ENCODE measurements at regions not wholly inside any gene's neighbourhood (a gene's known extent, or its start where the extent isn't known, plus 50 kb on each side); places are given as distances from the start of the nearest gene placed in this dataset.

GRCh38 chr2:38164881-38165280, 88.9 kb upstream of the CYP1B1 start:
- Histone ChIP-seq H3K9me2 (replicated peaks; ENCODE audit: insufficient read depth, low read length) (no peaks in the 10 kb centered on the region), H3K79me2 (ENCODE audit: low read length) (no peaks in the 10 kb centered on the region), H3K4me3 (ENCODE audit: low read length) (no peak overlapping the region), H2AFZ (ENCODE audit: low read length) (no peak overlapping the region), H3K4me1 (ENCODE audit: low read length) (no peaks in the 10 kb centered on the region), H3K27ac (ENCODE audit: low read length) (no peak overlapping the region), H4K20me1 (ENCODE audit: insufficient read depth, low read length) (no peaks in the 10 kb centered on the region), H3K36me3 (replicated peaks; ENCODE audit: insufficient read depth, low read length) (no peaks in the 10 kb centered on the region), H3K9ac (ENCODE audit: low read length) (no peak overlapping the region), H3F3A (ENCODE audit: insufficient read depth, low read length) (no peaks in the 10 kb centered on the region), H3K27me3 (replicated peaks; ENCODE audit: insufficient read depth, low read length) (no peaks in the 10 kb centered on the region), H3K9me3 (replicated peaks; ENCODE audit: insufficient read depth, low read length) (no peaks in the 10 kb centered on the region), H3K4me2 (ENCODE audit: low read depth, low read length) (no peak overlapping the region)
- DNase-seq: no peak
- TF ChIP-seq, protein P1, sequence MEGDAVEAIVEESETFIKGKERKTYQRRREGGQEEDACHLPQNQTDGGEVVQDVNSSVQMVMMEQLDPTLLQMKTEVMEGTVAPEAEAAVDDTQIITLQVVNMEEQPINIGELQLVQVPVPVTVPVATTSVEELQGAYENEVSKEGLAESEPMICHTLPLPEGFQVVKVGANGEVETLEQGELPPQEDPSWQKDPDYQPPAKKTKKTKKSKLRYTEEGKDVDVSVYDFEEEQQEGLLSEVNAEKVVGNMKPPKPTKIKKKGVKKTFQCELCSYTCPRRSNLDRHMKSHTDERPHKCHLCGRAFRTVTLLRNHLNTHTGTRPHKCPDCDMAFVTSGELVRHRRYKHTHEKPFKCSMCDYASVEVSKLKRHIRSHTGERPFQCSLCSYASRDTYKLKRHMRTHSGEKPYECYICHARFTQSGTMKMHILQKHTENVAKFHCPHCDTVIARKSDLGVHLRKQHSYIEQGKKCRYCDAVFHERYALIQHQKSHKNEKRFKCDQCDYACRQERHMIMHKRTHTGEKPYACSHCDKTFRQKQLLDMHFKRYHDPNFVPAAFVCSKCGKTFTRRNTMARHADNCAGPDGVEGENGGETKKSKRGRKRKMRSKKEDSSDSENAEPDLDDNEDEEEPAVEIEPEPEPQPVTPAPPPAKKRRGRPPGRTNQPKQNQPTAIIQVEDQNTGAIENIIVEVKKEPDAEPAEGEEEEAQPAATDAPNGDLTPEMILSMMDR (IDR thresholded peaks at IDR 0.05; ENCODE audit: low read length): no peak
- TF ChIP-seq EZH2 (optimal IDR thresholded peaks at IDR 0.05; ENCODE audit: low read depth, low read length) (no peak), EZH2phosphoT487 (IDR thresholded peaks at IDR 0.05; ENCODE audit: low read length) (no peak)

GRCh38 chr2:38163579-38163978, 87.6 kb upstream of the CYP1B1 start:
- DNase-seq: no peak
- no peak overlapping the region for H3K4me3 ChIP-seq (ENCODE audit: low read length)
- TF ChIP-seq, protein P1 (IDR thresholded peaks at IDR 0.05; ENCODE audit: low read length): no peak
- no peak for TF ChIP-seq EZH2phosphoT487 (IDR thresholded peaks at IDR 0.05; ENCODE audit: low read length)
- TF ChIP-seq EZH2 (optimal IDR thresholded peaks at IDR 0.05; ENCODE audit: low read depth, low read length): no peak

DNA sequence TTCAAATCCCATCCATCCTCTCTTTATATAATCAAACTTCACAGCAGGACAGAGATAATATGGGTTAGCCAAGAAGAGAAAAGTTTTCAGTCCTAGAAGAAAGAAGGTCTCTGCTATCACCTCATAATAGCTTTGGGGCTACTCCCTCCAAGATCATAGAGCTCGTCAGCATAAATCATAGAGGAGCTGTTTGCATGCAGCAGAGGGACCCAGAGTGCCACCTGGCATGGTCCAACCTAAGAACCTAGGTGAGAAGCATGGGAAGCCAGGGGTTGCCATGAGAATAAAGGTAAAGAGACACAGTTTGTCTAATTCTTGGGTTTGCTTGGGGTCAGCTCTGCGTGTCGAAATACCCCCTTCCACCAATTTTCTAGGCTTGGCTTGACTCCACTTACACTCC, 87.1 kb upstream of the CYP1B1 start:
- DNase-seq: no peak

More at GRCh38 chr2:38163579-38163978, 87.6 kb upstream of the CYP1B1 start:
- H3F3A ChIP-seq (ENCODE audit: insufficient read depth, low read length): no peaks in the 10 kb centered on the region
- no peaks in the 10 kb centered on the region for H3K36me3 ChIP-seq (replicated peaks; ENCODE audit: insufficient read depth, low read length)
- H3K4me2 ChIP-seq (ENCODE audit: low read depth, low read length): no peak overlapping the region
- no peaks in the 10 kb centered on the region for H3K4me1 ChIP-seq (ENCODE audit: low read length)
- H3K9me2 ChIP-seq (replicated peaks; ENCODE audit: insufficient read depth, low read length): no peaks in the 10 kb centered on the region
- H3K27me3 ChIP-seq (replicated peaks; ENCODE audit: insufficient read depth, low read length): no peaks in the 10 kb centered on the region
- H3K79me2 ChIP-seq (ENCODE audit: low read length): no peaks in the 10 kb centered on the region
- H3K9me3 ChIP-seq (replicated peaks; ENCODE audit: insufficient read depth, low read length): no peaks in the 10 kb centered on the region
- no peak overlapping the region for H2AFZ ChIP-seq (ENCODE audit: low read length)
- H3K9ac ChIP-seq (ENCODE audit: low read length): no peak overlapping the region
- H3K27ac ChIP-seq (ENCODE audit: low read length): no peak overlapping the region
- no peaks in the 10 kb centered on the region for H4K20me1 ChIP-seq (ENCODE audit: insufficient read depth, low read length)

More for the DNA sequence above, 87.1 kb upstream of the CYP1B1 start:
- Histone ChIP-seq H3K79me2 (ENCODE audit: low read length) (no peaks in the 10 kb centered on the region), H3K9ac (ENCODE audit: low read length) (no peak overlapping the region), H3K4me3 (ENCODE audit: low read length) (no peak overlapping the region), H3F3A (ENCODE audit: insufficient read depth, low read length) (no peaks in the 10 kb centered on the region), H3K4me1 (ENCODE audit: low read length) (no peaks in the 10 kb centered on the region), H3K36me3 (replicated peaks; ENCODE audit: insufficient read depth, low read length) (no peaks in the 10 kb centered on the region), H3K4me2 (ENCODE audit: low read depth, low read length) (no peak overlapping the region), H3K9me3 (replicated peaks; ENCODE audit: insufficient read depth, low read length) (no peaks in the 10 kb centered on the region), H4K20me1 (ENCODE audit: insufficient read depth, low read length) (no peaks in the 10 kb centered on the region), H3K27ac (ENCODE audit: low read length) (no peak overlapping the region), H2AFZ (ENCODE audit: low read length) (no peak overlapping the region), H3K27me3 (replicated peaks; ENCODE audit: insufficient read depth, low read length) (no peaks in the 10 kb centered on the region), H3K9me2 (replicated peaks; ENCODE audit: insufficient read depth, low read length) (no peaks in the 10 kb centered on the region)
- TF ChIP-seq EZH2 (optimal IDR thresholded peaks at IDR 0.05; ENCODE audit: low read depth, low read length) (no peak), EZH2phosphoT487 (IDR thresholded peaks at IDR 0.05; ENCODE audit: low read length) (no peak)
- TF ChIP-seq, protein P1 (IDR thresholded peaks at IDR 0.05; ENCODE audit: low read length): no peak

Measured in MM.1S (cell line).